HUDEP-2 (cell line): ENCODE measurements at regions not wholly inside any gene's neighbourhood (a gene's known extent, or its start where the extent isn't known, plus 50 kb on each side); places are given as distances from the start of the nearest gene placed in this dataset.

Experiments used
- DNase-seq, 76 experiments: peaks; one replicate each; lab custom pipeline; 2025; ENCODE audit not compliant: unreplicated experiment in 76 of 76; lab: John Stamatoyannopoulos, UW

DNA sequence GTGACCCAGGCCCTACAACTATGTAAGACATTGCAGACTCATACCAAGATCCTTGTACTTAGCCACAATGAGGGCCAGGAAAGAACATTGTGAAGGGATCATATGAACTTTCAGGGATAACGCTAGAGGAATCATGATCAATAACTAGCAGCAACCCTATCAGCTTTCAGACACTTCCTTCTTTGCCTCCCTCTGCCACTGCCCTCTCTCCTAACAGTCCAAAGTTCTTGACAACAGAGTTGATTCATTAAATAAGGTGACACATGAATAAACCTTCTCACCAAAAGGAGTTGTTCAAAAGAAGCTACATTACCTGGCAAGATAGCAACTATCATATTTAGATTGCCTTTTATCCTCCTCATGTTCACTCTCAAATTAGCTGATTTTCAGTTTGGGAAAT is 272.2 kb upstream of the DACH1 start:
- DNase-seq = no peak

DNA sequence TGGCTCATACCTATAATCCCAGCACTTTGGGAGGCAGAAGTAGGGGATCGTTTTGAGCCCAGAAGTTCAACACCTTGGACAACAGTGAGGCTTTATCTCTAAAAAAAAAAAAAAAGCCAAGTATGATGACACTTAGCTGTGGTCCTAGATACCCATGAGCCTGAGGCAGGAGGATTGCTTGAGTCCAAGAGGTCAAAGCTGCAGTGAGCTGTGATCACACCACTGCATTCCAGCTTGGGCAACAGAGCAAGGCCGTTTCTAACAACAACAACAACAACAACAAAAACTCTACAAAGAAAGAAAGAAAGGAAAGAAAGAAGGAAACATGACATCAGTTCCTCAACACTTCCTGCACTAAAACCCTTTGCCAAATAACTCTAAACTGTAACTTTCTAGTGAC is 265.1 kb upstream of the DACH1 start:
- DNase-seq = no peak

- DNase-seq = no peak
Measured at GRCh38 chr13:72129117-72129516, 262.1 kb upstream of the DACH1 start.

DNA sequence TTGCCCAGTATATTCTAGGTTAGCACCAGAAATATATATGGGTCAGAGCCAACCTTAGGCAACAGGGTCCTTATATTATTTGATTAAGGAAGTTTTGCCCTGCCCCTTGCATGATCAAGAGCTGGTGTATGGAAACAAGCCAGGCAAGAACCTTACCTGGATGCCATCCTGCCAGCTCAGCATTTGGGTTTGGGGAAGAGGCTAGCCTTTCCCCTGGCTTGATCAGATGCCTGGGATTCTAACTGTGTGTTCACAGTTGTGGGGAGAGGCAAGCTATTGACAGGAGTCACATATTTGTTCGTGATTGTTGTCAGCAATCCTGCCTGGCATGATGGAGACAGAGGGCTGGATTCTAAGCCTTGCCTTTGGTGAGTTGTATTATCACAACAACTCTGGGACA is 260.0 kb upstream of the DACH1 start:
- DNase-seq = no peak

DNA sequence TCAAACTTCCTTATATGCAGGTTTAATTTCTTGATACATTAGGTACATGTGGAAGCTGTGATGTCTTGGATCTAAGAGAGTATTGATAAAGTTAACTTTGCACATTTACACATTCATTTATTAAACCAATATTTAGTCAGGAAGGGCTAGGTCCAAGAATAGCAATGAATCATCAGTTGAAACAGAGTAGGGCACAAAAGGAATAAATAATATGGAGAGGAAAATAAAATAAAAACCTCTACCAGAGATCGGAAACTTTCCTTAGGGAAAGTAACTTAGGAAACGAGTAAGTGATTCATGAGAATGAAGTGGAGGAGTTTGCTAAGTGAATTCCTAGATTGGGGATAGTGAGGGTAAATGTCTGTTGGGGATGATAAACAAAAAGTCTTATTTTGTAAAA is 259.4 kb upstream of the DACH1 start:
- DNase-seq = no peak

DNA sequence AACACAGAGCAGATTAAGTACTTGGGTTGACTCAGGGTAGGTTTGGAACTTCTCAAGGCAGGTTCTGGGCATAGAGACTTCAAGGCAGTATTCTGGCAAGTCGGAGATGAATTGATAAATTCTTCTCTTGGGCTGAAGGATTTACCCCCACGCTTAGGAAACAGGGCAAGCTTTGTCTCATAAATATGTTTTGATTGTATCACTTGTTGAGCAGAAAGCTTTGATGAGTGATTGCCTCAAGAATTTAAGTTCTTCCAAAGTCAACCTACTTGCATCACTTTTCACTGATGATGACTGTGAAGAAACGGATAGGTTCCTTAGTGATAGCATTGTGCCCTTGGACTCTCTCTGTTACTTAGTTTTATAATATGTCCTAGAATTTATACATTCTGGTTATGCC is 258.6 kb upstream of the DACH1 start:
- DNase-seq = no peak

DNA sequence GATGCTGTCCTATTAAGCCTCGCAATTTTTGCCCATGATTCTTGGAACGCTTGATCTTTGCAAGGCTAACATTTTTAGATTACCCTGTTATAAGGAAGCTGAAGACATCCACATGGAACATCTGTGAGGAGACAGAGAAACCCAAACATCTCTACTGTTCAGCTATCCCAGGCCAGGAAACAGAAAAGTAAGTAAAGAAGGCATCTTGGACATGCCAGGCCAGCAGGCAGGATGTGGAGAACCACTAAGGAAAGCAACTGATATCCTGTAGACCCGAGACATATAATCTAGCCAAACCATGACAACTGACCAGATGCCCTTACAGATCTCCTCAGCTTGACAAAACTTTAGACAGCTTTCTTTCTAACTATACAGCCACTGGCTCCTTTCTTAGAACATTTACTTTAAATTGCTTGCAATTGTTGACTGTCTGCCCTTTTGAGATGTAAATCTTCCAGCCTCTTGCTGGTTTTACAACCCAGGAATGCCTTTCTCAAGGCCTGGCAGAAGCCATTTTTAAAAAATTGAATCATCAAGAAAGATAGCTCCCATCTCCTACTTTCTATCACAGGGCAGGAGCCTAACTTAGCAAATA is 255.8 kb upstream of the DACH1 start:
- no peak for DNase-seq

DNA sequence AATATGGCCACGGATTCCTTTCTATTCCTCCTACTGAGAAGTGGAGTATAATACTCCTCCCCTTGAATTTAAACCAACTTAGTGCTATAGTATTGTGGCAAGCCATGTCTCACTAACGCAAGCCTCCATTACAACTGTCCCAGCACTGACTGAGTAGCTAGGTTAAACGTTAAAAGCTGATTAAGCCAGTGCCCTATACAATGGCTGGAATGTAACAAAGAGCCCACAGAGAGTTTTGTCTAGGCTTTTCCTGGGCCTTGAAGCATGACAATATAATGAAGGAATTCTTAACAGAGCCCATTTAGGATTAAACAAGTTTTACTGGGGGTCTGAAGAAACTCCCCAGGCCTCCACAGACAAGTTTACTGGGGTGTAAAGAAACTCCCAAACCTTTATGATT is 254.5 kb upstream of the DACH1 start:
- no peak for DNase-seq

- no peak for DNase-seq
Measured at GRCh38 chr13:72120632-72121031, 253.6 kb upstream of the DACH1 start.

DNA sequence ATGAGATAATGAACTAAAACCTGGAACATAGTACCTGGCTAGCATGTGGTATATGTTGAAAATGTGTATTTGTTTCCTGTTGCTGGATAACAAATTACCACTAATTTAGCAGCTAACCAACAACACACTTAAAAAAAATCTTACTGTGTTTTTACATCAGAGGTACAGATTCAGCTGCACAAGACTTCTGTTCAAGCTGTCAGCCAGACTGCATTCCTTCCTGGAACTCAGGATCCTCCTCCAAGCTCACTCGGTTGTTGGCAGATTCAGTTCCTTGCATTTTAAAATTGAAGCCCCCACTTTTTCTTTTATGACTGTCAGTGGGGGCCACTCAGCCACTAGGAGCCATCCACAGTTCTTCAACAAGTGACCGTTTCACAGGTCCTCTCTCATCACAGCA is 246.9 kb upstream of the DACH1 start:
- no peak for DNase-seq

DNA sequence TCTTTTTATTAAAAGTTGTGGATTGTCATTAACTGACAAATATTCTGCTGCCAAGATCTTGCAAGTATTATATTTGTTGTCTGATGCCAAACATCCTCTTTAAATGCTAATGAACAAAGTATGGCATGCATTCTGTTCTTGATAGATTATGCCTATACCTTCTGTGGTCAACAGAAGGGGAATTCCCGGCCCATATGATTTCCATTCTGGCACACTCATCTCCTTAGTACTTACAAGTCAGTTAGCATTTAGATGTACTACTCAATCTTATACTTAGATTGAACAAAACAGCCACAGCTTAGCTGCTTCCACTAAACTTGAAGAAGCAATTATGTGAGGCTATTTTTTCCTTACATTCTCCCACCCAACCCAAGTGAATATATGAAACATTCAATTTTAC is 246.1 kb upstream of the DACH1 start:
- DNase-seq = no peak

DNA sequence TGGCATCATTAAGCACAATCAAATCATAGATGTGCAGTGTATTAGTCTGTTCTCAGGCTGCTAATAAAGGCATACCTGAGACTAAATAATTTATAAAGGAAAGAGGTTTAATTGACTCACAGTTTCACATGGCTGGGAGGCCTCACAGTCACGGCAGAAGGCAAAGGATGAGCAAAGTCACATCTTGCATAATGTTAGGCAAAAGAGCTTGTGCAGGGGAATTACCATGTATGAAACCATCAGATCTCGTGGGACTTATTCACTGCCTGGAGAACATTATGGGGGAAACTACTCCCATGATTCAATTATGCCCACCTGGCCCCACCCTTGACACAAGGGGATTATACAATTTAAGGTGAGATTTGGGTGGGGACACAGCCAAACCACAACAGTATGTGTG is 245.2 kb upstream of the DACH1 start:
- DNase-seq = no peak

GRCh38 chr13:72109863-72110262 is 242.9 kb upstream of the DACH1 start:
- no peak for DNase-seq

DNA sequence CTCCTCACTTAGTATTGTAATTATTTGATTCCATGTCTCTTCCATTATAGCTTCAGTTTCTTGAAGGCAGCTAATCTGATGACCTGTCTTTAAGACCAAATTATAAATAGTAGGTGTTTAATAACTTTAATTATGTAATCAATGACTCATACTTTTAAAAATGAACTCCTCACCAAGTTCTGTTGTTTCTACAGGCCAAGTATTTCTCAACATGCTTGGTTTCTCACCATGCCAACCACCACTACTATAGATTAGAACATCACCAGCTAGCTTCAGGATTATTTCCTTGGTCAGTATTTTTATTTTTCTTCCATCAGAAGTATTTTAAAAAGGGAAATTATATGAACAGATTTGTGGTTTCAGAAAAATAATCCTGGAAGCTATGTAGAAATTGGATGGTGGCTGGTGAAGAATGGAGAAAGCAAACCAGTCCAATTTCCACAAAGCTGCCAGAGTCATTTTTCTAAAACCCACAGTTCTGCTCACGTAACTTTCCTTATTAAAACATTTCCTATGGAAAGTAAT is 237.7 kb upstream of the DACH1 start:
- DNase-seq = no peak

DNA sequence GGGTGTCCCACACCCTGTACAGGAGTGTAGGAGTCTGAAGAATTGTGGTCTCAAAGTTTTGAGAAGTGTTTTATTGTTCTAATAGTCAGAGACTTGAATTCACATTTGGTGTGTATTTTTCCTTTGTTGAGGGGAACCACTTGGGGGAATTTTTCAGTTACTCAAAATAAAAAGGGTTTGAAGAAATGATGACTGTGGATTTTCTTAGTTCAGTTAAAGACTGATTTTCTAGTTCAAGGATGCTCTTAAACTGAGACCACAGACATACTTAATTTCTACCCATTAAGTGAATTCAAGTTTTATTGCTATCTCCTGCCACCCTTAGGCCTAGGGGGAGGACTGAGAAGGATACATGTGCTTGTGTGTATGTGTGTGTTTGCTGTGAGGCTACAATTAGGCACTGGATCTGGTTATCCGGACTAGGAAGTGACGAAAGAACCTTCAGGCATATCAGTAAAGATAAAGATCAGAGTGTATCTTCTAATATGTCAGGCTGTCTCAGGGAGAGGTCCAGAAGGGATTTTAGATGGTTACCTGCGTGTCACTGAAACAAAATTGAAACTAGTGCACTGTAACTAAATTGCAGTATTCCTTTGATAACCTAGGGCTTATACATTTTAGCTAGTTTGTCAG is 234.9 kb upstream of the DACH1 start:
- DNase-seq = no peak

GRCh38 chr13:72100339-72100738 is 233.3 kb upstream of the DACH1 start:
- no peak for DNase-seq

GRCh38 chr13:72097568-72097967 is 230.6 kb upstream of the DACH1 start:
- DNase-seq = no peak

DNA sequence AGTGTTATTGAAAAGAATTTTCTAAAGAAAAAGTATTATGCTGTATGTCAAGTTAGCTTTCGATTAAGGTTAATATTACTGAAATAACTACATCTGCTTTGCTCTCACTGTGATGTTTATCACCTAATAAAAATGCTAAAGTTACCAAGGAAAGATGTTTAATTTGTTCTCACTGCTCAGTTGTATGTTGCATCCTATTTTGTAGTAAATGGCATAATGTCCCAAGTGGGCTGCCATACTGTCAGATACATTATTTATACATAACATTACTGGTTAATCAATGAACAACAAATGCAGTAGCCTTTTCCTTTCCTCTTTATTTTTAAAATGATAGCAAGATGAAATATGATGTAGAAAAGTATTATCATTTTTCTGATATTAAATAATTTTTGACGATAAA is 226.3 kb upstream of the DACH1 start:
- no peak for DNase-seq

DNA sequence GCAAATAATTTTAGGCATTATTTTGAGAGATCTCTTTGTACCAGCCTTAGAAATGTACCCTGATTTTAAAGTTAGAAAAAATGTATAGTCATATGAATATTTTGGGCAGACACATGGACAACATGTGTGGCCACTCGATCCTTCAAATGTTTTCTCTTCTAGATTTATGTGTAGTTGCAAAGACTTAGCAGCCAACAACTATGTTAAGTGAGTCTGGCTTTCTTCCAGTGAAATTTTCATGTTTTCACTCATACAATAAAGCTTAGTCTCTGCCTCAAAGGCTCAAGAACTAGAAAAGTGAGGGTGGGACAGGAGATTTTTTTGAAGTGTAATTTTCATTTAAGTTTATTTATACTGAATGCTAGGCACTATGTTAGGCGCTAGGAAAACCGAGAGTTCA is 207.7 kb upstream of the DACH1 start:
- no peak for DNase-seq

DNA sequence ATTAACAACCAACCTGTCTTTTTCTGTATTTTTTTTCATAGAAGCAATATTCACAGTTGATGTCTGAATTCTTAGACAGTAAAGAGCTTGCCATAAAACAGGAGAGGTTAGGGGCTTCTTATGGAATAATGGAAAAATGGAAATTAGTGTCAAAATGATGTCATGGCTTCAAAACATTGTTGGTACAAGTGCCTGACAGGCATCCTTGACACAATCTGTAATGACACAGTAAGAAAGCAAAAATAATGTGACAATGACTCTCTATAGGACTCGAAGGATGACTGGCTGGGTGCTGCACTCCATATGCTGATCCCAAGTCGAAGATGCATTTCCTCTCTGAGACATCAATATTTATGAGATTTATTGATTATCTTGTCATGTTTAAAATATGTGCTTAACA is 205.3 kb upstream of the DACH1 start:
- DNase-seq = no peak

GRCh38 chr13:72071713-72072112 is 204.7 kb upstream of the DACH1 start:
- no peak for DNase-seq

DNA sequence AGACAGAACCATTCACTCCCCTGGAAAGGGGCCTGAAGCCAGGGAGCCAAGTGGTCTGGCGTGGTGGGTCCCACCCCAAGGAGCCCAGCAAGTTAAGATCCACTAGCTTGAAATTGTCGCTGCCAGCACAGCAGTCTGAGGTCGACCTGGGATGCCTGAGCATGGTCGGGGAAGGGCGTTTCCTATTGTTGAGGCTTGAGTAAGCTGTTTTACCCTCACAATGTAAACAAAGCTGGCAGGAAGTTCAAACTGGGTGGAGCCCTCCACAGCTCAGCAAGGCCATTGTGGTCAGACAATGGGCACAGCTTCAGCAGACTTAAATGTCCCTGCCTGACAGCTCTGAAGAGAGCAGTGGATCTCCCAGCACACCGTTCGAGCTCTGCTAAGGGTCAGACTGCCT is 195.6 kb upstream of the DACH1 start:
- DNase-seq = no peak

GRCh38 chr13:72061613-72062012 is 194.6 kb upstream of the DACH1 start:
- no peak for DNase-seq
